ENCODE measurements at regions not wholly inside any gene's neighbourhood (a gene's known extent, or its start where the extent isn't known, plus 50 kb on each side); places are given as distances from the start of the nearest gene placed in this dataset.

- H3K9me3 ChIP-seq (ENCODE audit: control insufficient read depth in 1 of 2, insufficient read depth in 1 of 2, low read length in 2 of 2) = no peaks in the 10 kb centered on the region
- DNase-seq = no peak
- Mint-ChIP-seq H3K27ac (no peak overlapping the region), H3K4me3 (no peak overlapping the region), H3K27me3 (peaks cover 14% of the 10 kb centered on the region), H3K9me3 (no peaks in the 10 kb centered on the region), H3K36me3 (ENCODE audit: low read depth) (no peaks in the 10 kb centered on the region), H3K4me1 (ENCODE audit: low read depth) (no peaks in the 10 kb centered on the region)
- CTCF ChIA-PET = no interaction called here
- TF ChIP-seq CTCF (IDR thresholded peaks at IDR 0.05) = no peak
- H3K4me3 ChIP-seq (ENCODE audit: low read length) = no peak overlapping the region
- H3K27ac ChIP-seq (ENCODE audit: low read depth in 1 of 2, low read length in 2 of 2) = no peak overlapping the region
- POLR2A ChIA-PET = no interaction called here
- intact Hi-C loops (cut with DNase I, micrococcal nuclease) = no loop called here
- no peaks in the 10 kb centered on the region for H3K36me3 ChIP-seq (ENCODE audit: insufficient read depth, low read length)
- no peak for ATAC-seq (ENCODE audit: poor library complexity)
- H3K4me1 ChIP-seq (ENCODE audit: insufficient read depth, low read length) = no peaks in the 10 kb centered on the region
- no peaks in the 10 kb centered on the region for H3K27me3 ChIP-seq (ENCODE audit: control insufficient read depth in 1 of 2, insufficient read depth in 2 of 2, low read length in 2 of 2)
Observed at GRCh38 chr9:99309141-99309939, 87.3 kb downstream of the SEC61B start.

- Histone ChIP-seq H3K27me3 (ENCODE audit: control insufficient read depth in 1 of 2, insufficient read depth in 2 of 2, low read length in 2 of 2) (peaks cover 3 to 4% of the 10 kb centered on the region in 2 experiments), H3K4me1 (ENCODE audit: insufficient read depth, low read length) (no peaks in the 10 kb centered on the region), H3K4me3 (ENCODE audit: low read length) (no peak overlapping the region), H3K27ac (ENCODE audit: low read depth in 1 of 2, low read length in 2 of 2) (no peak overlapping the region), H3K36me3 (ENCODE audit: insufficient read depth, low read length) (no peaks in the 10 kb centered on the region), H3K9me3 (ENCODE audit: control insufficient read depth in 1 of 2, insufficient read depth in 1 of 2, low read length in 2 of 2) (no peaks in the 10 kb centered on the region)
- H3K9me3 Mint-ChIP-seq = no peaks in the 10 kb centered on the region
- CTCF ChIA-PET = no interaction called here
- no peak overlapping the region for H3K4me3 Mint-ChIP-seq
- intact Hi-C loops (cut with DNase I, micrococcal nuclease) = no loop called here
- ATAC-seq (ENCODE audit: poor library complexity) (no peak), DNase-seq (no peak)
- peaks cover 9% of the 10 kb centered on the region for H3K27me3 Mint-ChIP-seq
- H3K4me1 Mint-ChIP-seq (ENCODE audit: low read depth) = no peaks in the 10 kb centered on the region
- TF ChIP-seq CTCF (IDR thresholded peaks at IDR 0.05) = no peak
- no peaks in the 10 kb centered on the region for H3K36me3 Mint-ChIP-seq (ENCODE audit: low read depth)
- POLR2A ChIA-PET = no interaction called here
- H3K27ac Mint-ChIP-seq = no peak overlapping the region
Observed at GRCh38 chr9:99312736-99313135, 90.7 kb downstream of the SEC61B start.

GRCh38 chr9:99319048-99319447 lies 97.0 kb downstream of the SEC61B start:
- H3K36me3 Mint-ChIP-seq (ENCODE audit: low read depth) = no peaks in the 10 kb centered on the region
- Histone ChIP-seq H3K36me3 (ENCODE audit: insufficient read depth, low read length) (no peaks in the 10 kb centered on the region), H3K27ac (ENCODE audit: low read depth in 1 of 2, low read length in 2 of 2) (no peak overlapping the region), H3K27me3 (ENCODE audit: control insufficient read depth in 1 of 2, insufficient read depth in 2 of 2, low read length in 2 of 2) (peaks cover 3 to 10% of the 10 kb centered on the region in 2 experiments), H3K4me3 (ENCODE audit: low read length) (no peak overlapping the region), H3K4me1 (ENCODE audit: insufficient read depth, low read length) (no peaks in the 10 kb centered on the region), H3K9me3 (ENCODE audit: control insufficient read depth in 1 of 2, insufficient read depth in 1 of 2, low read length in 2 of 2) (no peaks in the 10 kb centered on the region)
- H3K9me3 Mint-ChIP-seq = no peaks in the 10 kb centered on the region
- H3K4me1 Mint-ChIP-seq (ENCODE audit: low read depth) = no peaks in the 10 kb centered on the region
- no peak overlapping the region for H3K4me3 Mint-ChIP-seq
- ATAC-seq (ENCODE audit: poor library complexity) (no peak), DNase-seq (no peak)
- intact Hi-C loops (cut with DNase I, micrococcal nuclease) = no loop called here
- no peak for TF ChIP-seq CTCF (IDR thresholded peaks at IDR 0.05)
- ChIA-PET CTCF (no interaction called here), POLR2A (no interaction called here)
- H3K27me3 Mint-ChIP-seq = peaks cover 17% of the 10 kb centered on the region
- no peak overlapping the region for H3K27ac Mint-ChIP-seq

All from CD4-positive, alpha-beta T cell (primary cell).